Sigmoid colon (tissue), 4 donors: ENCODE measurements at regions not wholly inside any gene's neighbourhood (a gene's known extent, or its start where the extent isn't known, plus 50 kb on each side); places are given as distances from the start of the nearest gene placed in this dataset.

Experiments used
- POLR2A ChIP-seq, 2 donors: fragments of 450-650 bp; IDR thresholded peaks; one replicate each; pipeline ENCODE4 v1.6.1; 2016; ENCODE audit warnings: antibody characterized with exemption in 2 of 2, mild to moderate bottlenecking in 2 of 2, moderate library complexity in 2 of 2
- POLR2AphosphoS5 ChIP-seq, 4 donors: sonication (generic); formaldehyde crosslinking; IDR thresholded peaks; one replicate each; pipeline ENCODE4 v1.6.1; 2017; ENCODE audit warnings: antibody characterized with exemption in 4 of 4
- TF ChIP-seq, protein P1 (sequence below), 4 experiments: fragments of 450-650 bp in 3 of 4; fragments of 200-600 bp in 1 of 4; IDR thresholded peaks; one replicate each; pipeline ENCODE4 v1.5.1; 2016 to 2019; ENCODE audit warnings: antibody characterized with exemption in 4 of 4, mild to moderate bottlenecking in 3 of 4, moderate library complexity in 2 of 4

DNA sequence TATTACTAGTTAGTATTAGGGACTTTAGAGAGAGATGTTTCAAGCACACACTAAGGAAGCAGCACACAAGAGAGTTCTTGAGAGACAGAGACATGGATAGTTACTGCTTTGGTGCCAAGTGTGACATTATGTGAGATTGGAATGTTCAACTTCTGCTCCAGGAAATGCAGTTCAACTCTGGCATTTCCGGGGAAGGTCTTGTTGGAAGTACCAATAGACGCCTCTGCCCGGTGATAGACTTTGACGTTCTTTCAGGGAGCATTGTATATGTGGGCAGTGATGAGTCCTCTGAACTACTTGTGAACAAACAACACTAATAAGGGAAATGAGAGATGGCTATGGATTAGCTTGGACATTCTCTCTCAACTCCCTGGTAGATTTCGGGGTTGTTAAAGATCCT lies 638.1 kb upstream of the BOD1L1 start:
- TF ChIP-seq POLR2A (IDR thresholded peaks at IDR 0.05) = no peak
- TF ChIP-seq, protein P1, sequence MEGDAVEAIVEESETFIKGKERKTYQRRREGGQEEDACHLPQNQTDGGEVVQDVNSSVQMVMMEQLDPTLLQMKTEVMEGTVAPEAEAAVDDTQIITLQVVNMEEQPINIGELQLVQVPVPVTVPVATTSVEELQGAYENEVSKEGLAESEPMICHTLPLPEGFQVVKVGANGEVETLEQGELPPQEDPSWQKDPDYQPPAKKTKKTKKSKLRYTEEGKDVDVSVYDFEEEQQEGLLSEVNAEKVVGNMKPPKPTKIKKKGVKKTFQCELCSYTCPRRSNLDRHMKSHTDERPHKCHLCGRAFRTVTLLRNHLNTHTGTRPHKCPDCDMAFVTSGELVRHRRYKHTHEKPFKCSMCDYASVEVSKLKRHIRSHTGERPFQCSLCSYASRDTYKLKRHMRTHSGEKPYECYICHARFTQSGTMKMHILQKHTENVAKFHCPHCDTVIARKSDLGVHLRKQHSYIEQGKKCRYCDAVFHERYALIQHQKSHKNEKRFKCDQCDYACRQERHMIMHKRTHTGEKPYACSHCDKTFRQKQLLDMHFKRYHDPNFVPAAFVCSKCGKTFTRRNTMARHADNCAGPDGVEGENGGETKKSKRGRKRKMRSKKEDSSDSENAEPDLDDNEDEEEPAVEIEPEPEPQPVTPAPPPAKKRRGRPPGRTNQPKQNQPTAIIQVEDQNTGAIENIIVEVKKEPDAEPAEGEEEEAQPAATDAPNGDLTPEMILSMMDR (IDR thresholded peaks at IDR 0.05) = no peak
- no peak for TF ChIP-seq POLR2AphosphoS5 (IDR thresholded peaks at IDR 0.05)
